HepG2 (cell line): ENCODE measurements at regions not wholly inside any gene's neighbourhood (a gene's known extent, or its start where the extent isn't known, plus 50 kb on each side); places are given as distances from the start of the nearest gene placed in this dataset.

Experiments
- ATAC-seq: fragments of 200-7000 bp; cut with Tn5 transposase; 3 replicates; pipeline ENCODE4 v1.9.1; 2020; ENCODE audit warnings: mild to moderate bottlenecking, moderate library complexity
- BruUV-seq: library from RNA; stranded (reverse); fragments of 400-500 nt; replicated peaks from 2 replicates; lab custom pipeline; 2021; lab: Mats Ljungman, UMichigan
- CTCF ChIA-PET: fragments of 300-600 bp; formaldehyde crosslinking; extraction: SDS; loops from one replicate; lab custom pipeline; 2021; ENCODE audit warnings: low total read pairs, inconsistent platforms, low intra/inter-chr PET ratio; lab: Yijun Ruan, JAX
- POLR2A ChIA-PET: fragments of 350-600 bp; sonication (Branson Sonifier 250); formaldehyde crosslinking; loops from one replicate; lab custom pipeline; 2020; ENCODE audit warnings: antibody characterized with exemption, inconsistent platforms; lab: Yijun Ruan, JAX
- DNase-seq: peaks from one replicate; pipeline ENCODE4 v3.0.0-alpha.2; 2015; ENCODE audit warnings: low spot score
- FAIRE-seq: peaks from 3 replicates; lab custom pipeline; 2011; peaks lifted over from hg19 to GRCh38; lab: Jason Lieb, UNC
- H2AFZ ChIP-seq: one replicate; pipeline ENCODE4 v1.6.1; 2011; ENCODE audit warnings: low read length, inconsistent platforms
- H3K27ac ChIP-seq: fragments of 300-600 bp; 3 replicates; pipeline ENCODE4 v1.8.0; 2011; ENCODE audit warnings: mixed run types, mild to moderate bottlenecking, mixed read lengths, low read length, inconsistent platforms; ENCODE audit not compliant: insufficient read depth; ENCODE audit errors: extremely low read length
- H3K27me3 ChIP-seq, 2 experiments: fragments of 200-600 bp in 1 of 2; 2 replicates in 1 of 2; 3 replicates in 1 of 2; pipeline versions ENCODE4 v1.6.0 to v1.8.0; 2011; ENCODE audit warnings: low read length in 2 of 2, mild to moderate bottlenecking in 2 of 2, moderate library complexity in 2 of 2, inconsistent platforms in 1 of 2; ENCODE audit not compliant: insufficient read depth in 2 of 2, control insufficient read depth in 1 of 2
- H3K36me3 ChIP-seq, 2 experiments: fragments of 200-600 bp in 1 of 2; replicated peaks in 1 of 2; 2 replicates in 1 of 2; 3 replicates in 1 of 2; pipeline versions ENCODE4 v1.5.1 to v1.8.0; 2011; ENCODE audit warnings: low read length in 2 of 2, inconsistent platforms in 1 of 2; ENCODE audit not compliant: insufficient read depth in 2 of 2, control insufficient read depth in 1 of 2
- H3K4me1 ChIP-seq: 2 replicates; pipeline ENCODE4 v1.5.1; 2012; ENCODE audit warnings: low read length, inconsistent platforms; ENCODE audit not compliant: insufficient read depth
- H3K4me2 ChIP-seq: 2 replicates; pipeline ENCODE4 v1.6.0; 2011; ENCODE audit warnings: low read depth, low read length, inconsistent platforms
- H3K4me3 ChIP-seq, 3 experiments: fragments of 200-600 bp in 1 of 3; sonication (generic), shearing (Covaris generic) in 1 of 3; replicated peaks in 1 of 3; 2 replicates each; pipeline ENCODE4 v1.5.1; 2011 to 2016; ENCODE audit warnings: low read length in 3 of 3, inconsistent platforms in 2 of 3, low read depth in 2 of 3, mild to moderate bottlenecking in 2 of 3, control low read depth in 1 of 3, mixed read lengths in 1 of 3; ENCODE audit not compliant: insufficient read depth in 1 of 3
- H3K79me2 ChIP-seq: one replicate; pipeline ENCODE4 v1.6.1; 2011; ENCODE audit warnings: low read length, inconsistent platforms; ENCODE audit not compliant: insufficient read depth
- H3K9ac ChIP-seq: 2 replicates; pipeline ENCODE4 v1.6.0; 2011; ENCODE audit warnings: mild to moderate bottlenecking, low read depth, low read length, inconsistent platforms; ENCODE audit not compliant: insufficient read depth
- H3K9me3 ChIP-seq: 2 replicates; pipeline ENCODE4 v1.5.1; 2012; ENCODE audit warnings: mild to moderate bottlenecking, low read length
- H4K20me1 ChIP-seq: 2 replicates; pipeline ENCODE4 v1.6.0; 2011; ENCODE audit warnings: inconsistent platforms, mild to moderate bottlenecking, low read length, moderate library complexity; ENCODE audit not compliant: insufficient read depth
- CREB1 ChIP-seq, 2 experiments: fragments of 450-650 bp in 1 of 2; IDR thresholded peaks; 2 replicates each; pipeline ENCODE4 v1.6.1; 2016 to 2017; ENCODE audit warnings: control low read depth in 1 of 2, mild to moderate bottlenecking in 1 of 2, missing compliant biosample characterization in 1 of 2, missing genetic modification characterization in 1 of 2
- MAFF ChIP-seq: IDR thresholded peaks from 2 replicates; pipeline ENCODE4 v1.6.1; 2011; ENCODE audit warnings: low read depth, low read length, improper control_type of control experiment
- MAFK ChIP-seq, 2 experiments: IDR thresholded peaks in 1 of 2; conservative IDR thresholded peaks in 1 of 2; 2 replicates each; pipeline ENCODE4 v1.6.1; 2011; ENCODE audit warnings: improper control_type of control experiment in 2 of 2, low read length in 2 of 2
- MXI1 ChIP-seq: IDR thresholded peaks from 3 replicates; pipeline ENCODE4 v1.6.1; 2012; ENCODE audit warnings: low read depth, low read length, inconsistent platforms, borderline replicate concordance
- NCOR1 ChIP-seq: fragments of 200-600 bp; sonication (generic); IDR thresholded peaks from 2 replicates; pipeline ENCODE4 v1.7.0; 2017; ENCODE audit warnings: antibody characterized with exemption, low read length, borderline replicate concordance
- REL ChIP-seq: sonication (generic); formaldehyde crosslinking; conservative IDR thresholded peaks from 2 replicates; pipeline ENCODE4 v1.8.0; 2022; ENCODE audit warnings: mild to moderate bottlenecking, missing genetic modification reagents, moderate library complexity
- ZKSCAN8 ChIP-seq: IDR thresholded peaks from 2 replicates; pipeline ENCODE4 v1.6.1; 2016; ENCODE audit warnings: borderline replicate concordance, missing genetic modification reagents, missing compliant biosample characterization
- ZMAT3 ChIP-seq: sonication (generic); formaldehyde crosslinking; conservative IDR thresholded peaks from 2 replicates; pipeline ENCODE4 v1.7.0; 2021; ENCODE audit warnings: missing genetic modification reagents
- WGBS: methylation state at CpG from one replicate; pipeline ENCODE4 v1.1.6; 2017; ENCODE audit warnings: low lambda C conversion rate; 5-methylcytosine and 5-hydroxymethylcytosine counted together
- in situ Hi-C: cut with HindIII; loops from 2 replicates; pipeline ENCODE4 v1.10.0; 2017; ENCODE audit warnings: low pct_unique_long_range_greater_than_20kb; ENCODE audit not compliant: extremely low pct_ligation_motif_present
- intact Hi-C: fragments of 100-400 bp; cut with micrococcal nuclease; formaldehyde crosslinking; loops from one replicate; pipeline ENCODE4 v1.10.0; 2022; ENCODE audit not compliant: unreplicated experiment

DNA sequence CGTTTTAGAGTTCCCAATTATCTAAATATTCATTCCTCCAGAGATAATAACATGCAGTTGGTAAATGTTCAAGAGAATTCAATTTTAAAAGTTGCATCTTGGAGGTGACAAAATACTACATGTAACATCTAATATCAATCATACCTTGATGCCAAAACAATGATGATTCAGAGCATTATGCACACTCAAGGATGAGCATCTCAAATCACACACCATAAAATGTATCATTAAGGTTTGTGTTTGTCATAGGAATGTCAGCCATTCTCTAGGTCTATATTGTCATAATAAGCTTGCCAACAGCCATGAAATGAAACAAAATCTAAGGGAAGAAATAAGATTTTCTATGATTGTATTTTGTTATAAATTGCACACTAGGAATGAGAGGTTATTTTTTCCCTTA lies 1667.0 kb downstream of the DPP10 start:
- Histone ChIP-seq H3K4me2 (no peak overlapping the region), H3K4me3 (no peak overlapping the region), H3K4me1 (no peaks in the 10 kb centered on the region), H3K9ac (no peak overlapping the region), H3K36me3 (no peaks in the 10 kb centered on the region), H4K20me1 (no peaks in the 10 kb centered on the region), H3K79me2 (no peaks in the 10 kb centered on the region), H2AFZ (no peak overlapping the region), H3K27ac (no peak overlapping the region), H3K9me3 (peaks cover 94% of the 10 kb centered on the region), H3K27me3 (no peaks in the 10 kb centered on the region)
- BruUV-seq = no TSS peak
- DNase-seq = no peak
- ATAC-seq = no peak
- ChIA-PET POLR2A (no interaction called here), CTCF (no interaction called here)
- TF ChIP-seq REL = no peak
- TF ChIP-seq NCOR1 = no peak
- no peak for TF ChIP-seq ZMAT3 (CRISPR knock-in tag)
- no peak for TF ChIP-seq ZKSCAN8 (CRISPR knock-in tag)
- in situ Hi-C loops (no loop called here), intact Hi-C loops (no loop called here)
- 0% methylated on average over 1 of the region's 1 CpG for WGBS
- FAIRE-seq = no peak

DNA sequence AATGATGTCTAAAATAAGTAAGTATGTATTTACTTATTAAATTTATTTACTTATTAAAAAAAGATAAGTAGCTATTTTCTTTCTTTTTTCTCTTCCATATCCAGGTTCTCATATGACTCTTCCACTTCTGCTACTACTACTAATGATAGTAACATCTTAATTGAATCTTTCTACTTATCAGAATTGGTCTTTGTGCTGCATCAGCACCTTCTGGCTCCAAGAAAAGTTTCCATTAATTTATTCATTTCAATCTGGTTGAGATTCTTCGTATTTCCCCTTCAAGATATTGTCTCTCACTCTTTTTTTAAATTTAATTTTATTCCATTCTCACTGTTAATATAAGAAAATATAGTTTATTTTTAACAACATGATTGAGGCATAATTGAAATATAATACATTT lies 1675.4 kb downstream of the DPP10 start:
- Histone ChIP-seq H3K27ac (no peak overlapping the region), H3K4me3 (no peak overlapping the region), H3K9ac (no peak overlapping the region), H4K20me1 (no peaks in the 10 kb centered on the region), H3K4me2 (no peak overlapping the region), H3K79me2 (no peaks in the 10 kb centered on the region), H2AFZ (no peak overlapping the region), H3K4me1 (no peaks in the 10 kb centered on the region), H3K27me3 (no peaks in the 10 kb centered on the region; a peak in 1 of 5 replicates), H3K36me3 (no peaks in the 10 kb centered on the region), H3K9me3 (peaks cover 61% of the 10 kb centered on the region)
- no peak for DNase-seq
- FAIRE-seq = no peak
- intact Hi-C loops = no loop called here
- in situ Hi-C loops = no loop called here
- peak; percentile 57 to 69; a peak in 3 of 4 replicates for TF ChIP-seq MAFK (conservative IDR thresholded peaks at IDR 0.05 in 1 of 2, IDR thresholded peaks at IDR 0.05 in 1 of 2; ENCODE audit: low read length in 2 of 2)
- TF ChIP-seq MAFF = peak; percentile 44; the same call in 1 of the 2 replicates
- no peak for TF ChIP-seq MXI1
- TF ChIP-seq CREB1 (IDR thresholded peaks at IDR 0.05) = no peak
- TF ChIP-seq CREB1 (CRISPR knock-in tag; IDR thresholded peaks at IDR 0.05) = no peak
- ATAC-seq = no peak
- no TSS peak for BruUV-seq
- ChIA-PET POLR2A (no interaction called here), CTCF (no interaction called here)
- 0% methylated on average over 1 of the region's 1 CpG for WGBS
